Stimulated activated naive CD8-positive, alpha-beta T cell treated with anti-CD3 and anti-CD28 coated beads, Interleukin-15, Interleukin-2, amounts not matched to agents 100 U/mL and 50 U/mL, for 24 hours (primary cell): ENCODE measurements at regions not wholly inside any gene's neighbourhood (a gene's known extent, or its start where the extent isn't known, plus 50 kb on each side); places are given as distances from the start of the nearest gene placed in this dataset.

Experiments
- ATAC-seq: fragments of 150-1000 bp; cut with Tn5 transposase; one replicate; pipeline ENCODE4 v1.10.0; 2021
- DNase-seq: peaks from one replicate; pipeline ENCODE4 v3.0.0; 2021

DNA sequence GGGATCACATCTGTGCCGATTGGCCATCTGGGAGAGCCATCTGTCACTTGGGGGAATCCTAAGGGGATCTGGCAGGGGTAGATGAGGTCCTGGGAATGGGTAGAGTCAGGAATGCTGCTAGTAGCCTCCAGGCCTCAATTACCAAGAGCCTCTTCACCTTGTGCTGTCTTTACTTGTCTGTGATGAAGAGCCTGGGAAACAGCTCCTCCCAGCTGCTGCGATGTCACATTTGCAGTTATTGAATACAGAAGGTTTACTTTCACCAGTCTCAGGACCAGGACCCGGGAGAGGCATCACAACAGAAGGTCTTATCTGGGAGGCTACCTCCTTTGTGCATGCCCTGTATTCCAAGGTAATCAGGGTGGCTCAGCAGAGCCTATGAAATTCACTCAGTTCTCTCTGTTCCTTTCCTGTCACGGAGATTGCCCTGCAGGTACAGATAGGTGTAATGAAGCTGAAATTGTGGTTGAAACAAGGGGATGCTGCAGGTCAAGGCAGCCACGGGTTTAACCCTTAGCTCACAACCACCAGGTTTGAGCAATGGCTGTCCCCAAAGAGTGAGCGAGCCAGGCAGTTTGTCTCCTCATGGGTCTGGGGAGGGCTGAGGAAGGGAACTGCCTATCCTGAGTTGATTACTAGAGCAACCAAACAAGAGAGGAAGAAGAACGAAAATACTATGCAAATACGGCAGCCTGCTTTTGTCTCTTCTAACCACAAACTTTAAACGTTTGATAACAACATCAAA is 298.9 kb upstream of the RORA start:
- ATAC-seq (no peak), DNase-seq (no peak)

GRCh38 chr15:61524545-61524944 is 295.4 kb upstream of the RORA start:
- ATAC-seq, result no peak
- DNase-seq, result no peak

GRCh38 chr15:61524086-61524485 is 295.0 kb upstream of the RORA start:
- no peak for ATAC-seq

GRCh38 chr15:61522411-61522810 is 293.3 kb upstream of the RORA start:
- ATAC-seq (no peak), DNase-seq (no peak)

More at GRCh38 chr15:61524086-61524485, 295.0 kb upstream of the RORA start:
- no peak for DNase-seq

- DNase-seq (no peak), ATAC-seq (no peak)
Observed at GRCh38 chr15:61521953-61522352, 292.9 kb upstream of the RORA start.

DNA sequence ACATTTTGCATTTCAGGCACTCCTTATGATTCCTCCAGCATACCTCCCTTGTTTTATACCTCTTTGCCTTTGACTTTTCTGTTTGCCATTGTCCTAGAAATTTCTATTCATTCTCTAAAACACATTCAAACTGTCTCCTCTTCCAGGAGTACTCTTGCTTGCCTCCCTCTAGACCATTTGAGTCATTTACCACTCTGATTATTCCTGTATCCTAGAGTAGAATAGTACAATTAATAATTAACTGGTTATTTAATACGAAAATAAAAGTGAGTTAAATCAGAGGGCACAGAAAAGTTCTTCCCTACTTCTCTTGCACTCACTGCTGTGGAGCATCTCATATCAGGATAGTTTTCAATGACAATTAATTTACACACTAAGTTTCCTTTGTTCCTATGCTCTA is 290.2 kb upstream of the RORA start:
- DNase-seq (no peak), ATAC-seq (no peak)

DNA sequence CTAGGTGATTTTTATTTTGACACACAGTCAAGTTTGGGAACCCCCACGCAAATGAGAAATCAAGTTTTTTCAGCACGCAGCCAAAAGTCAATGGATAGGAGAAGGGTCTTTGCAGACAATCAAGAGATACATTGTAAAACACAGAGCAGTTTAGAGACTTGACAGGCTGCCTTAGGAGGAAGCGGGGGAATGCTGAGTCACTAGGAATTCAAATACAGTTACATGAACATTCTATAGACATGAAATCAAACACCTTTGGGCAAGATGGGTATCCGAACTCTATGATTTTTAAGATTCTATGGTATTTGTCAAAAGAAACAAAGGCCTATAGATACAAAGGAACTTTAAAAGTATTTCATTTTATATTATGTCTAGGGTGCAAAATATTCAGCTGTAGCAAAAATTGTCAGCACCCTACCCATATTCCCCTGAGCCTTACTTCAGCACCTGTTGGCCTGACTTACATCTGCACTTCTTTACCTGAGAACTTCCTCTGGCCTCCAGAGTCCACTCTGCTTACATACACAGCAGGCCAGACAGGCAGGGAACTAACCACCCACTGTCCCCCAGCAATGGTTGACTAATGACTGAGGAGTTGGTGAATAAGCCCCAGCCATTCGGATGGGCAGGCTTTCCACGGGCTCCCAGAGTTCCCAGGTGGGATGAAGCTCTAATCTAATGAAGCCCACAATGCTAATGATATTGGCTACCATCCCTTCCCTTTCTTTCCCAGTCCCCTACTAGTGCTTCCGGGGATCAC is 289.3 kb upstream of the RORA start:
- DNase-seq, result no peak
- ATAC-seq, result no peak

DNA sequence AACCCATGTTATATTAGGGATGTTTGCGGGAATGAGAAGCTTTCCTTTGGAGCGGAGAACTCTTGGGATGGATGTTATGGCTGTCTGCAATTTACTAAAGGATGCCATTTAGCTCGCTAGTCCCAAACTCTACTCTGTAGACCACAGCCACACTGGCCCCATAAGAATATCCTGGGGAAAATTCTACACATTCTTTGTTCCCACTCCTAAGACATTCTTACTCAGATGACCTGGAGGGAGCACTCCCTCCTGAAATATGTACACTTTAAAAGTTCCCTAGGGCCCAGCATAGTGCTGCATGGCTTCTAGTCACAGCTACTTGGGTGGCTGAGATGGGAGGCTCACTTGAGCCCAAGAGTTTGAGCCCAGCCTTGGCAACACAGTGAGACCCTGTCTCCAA is 288.7 kb upstream of the RORA start:
- ATAC-seq, result no peak

GRCh38 chr15:61517335-61517734 is 288.2 kb upstream of the RORA start:
- ATAC-seq (no peak), DNase-seq (no peak)

More for the DNA sequence above, 288.7 kb upstream of the RORA start:
- no peak for DNase-seq

DNA sequence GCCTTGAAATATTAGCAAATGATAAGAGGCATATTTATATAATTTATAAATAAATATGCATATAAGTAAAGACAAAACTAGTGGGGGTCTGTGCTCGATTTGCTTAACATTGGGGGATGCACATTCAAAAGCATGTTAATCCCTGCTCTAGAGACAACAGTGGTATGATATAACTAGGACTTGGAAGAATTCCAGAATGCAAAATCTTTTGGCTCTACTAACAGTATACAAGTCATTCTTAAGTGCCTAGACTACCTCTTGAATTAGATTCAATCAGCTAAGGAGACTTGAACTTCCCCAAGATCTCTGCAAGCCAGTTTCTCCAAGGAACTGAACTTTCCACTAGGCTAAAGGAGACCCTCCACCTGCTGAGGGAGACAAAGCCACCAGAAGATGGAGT is 282.7 kb upstream of the RORA start:
- no peak for DNase-seq
- ATAC-seq, result no peak

DNA sequence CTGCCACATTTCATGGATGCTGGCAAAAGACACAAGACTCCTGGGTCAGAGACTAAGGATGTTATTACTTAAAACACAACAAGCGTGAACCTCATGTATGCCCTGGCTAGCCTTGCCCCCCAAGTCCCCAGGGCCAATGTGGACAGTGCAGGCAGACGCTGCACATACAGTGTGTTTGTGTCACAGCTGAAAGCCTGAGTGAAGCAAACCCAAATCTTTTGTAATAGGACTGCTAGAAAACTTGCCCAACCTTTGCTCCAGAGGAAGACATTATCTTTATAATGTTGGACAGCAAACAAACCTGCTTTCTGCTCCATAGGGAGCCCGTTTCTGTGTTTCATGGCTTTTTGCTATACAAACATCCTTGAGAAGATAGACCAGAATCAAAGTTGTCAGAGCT is 282.0 kb upstream of the RORA start:
- DNase-seq (no peak), ATAC-seq (no peak)

DNA sequence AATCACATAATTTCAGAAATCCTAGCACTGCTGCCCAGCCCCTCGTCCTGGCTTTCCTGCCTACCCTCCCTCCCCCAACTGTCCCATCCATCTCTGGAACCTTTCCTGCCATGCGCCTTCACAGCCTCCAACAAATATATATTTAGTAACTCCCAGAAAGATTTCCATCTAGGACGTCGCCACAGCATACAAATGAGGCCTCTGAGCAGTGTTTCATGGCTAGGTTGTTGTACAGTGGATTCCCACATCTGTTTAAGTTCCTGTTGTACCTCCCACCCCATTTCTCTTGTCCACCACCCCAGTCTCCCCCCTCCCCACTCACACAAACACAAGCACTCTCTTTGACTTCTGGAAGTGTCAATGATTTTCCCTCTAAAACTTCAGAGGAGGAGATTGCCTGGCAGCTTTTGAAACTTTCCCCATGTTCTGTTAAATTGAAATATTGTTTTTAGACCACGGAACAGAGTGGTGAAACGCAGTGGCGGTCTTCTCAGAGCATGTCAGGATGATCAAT is 280.3 kb upstream of the RORA start:
- no peak for DNase-seq
- no peak for ATAC-seq

GRCh38 chr15:61503383-61503969 is 274.4 kb upstream of the RORA start:
- no peak for DNase-seq
- no peak for ATAC-seq

DNA sequence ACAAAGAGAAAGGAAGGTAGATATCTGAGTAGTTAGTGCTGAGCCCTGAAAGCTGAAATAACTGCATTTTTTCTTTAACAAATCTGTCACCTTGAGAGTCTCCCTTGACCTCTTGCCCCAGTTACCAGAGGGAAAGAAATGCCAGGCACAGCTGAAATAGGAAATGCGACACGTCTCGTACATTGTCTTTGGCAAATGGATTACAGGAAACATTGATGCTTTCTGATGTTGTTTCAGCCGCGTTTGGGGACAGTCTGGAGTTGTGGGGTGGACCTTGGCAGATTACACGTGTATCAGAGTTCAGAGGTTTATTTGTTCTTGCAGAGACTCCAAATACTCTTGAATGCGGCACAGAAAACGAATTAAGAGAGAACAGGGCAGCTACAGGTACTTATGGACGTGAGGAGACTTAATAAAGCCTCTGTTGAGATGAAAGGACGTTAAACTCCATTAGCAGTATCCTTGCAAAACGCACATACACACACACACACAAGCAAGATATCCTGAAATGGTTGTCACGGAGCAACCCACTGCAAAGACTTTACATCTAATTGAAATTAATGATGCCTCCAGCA is 272.8 kb upstream of the RORA start:
- DNase-seq (no peak), ATAC-seq (no peak)

DNA sequence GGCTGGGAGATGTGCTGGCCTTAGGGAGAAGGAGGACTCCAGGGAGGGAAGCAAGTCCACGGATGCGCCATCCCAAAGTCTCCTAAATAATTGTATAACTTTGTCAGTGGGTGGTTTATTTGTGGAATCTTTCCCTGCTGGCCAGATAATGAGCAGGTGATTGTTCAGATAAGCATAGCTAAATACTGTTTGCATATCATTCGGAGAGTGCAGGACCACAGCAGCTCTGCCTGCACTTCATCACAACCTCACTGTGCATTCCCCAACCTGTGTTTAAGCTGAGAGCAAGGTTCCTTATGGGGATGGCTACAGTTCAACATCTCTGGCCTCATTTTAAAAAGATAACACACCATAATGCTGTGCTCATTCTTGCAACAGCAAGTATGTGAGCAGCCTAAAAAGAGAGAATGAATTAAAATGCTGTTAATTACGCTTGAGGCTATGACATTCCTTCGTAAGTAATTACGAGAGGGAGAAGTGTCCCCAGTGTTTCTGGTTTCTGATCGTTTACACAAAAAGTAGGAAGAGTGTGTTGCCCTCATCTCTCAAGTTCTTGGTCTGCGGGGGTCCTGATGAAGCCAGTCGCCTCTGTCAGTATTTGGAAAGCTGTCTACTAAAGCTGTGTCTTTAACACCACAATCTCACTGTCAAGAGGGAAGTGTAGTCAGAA is 272.0 kb upstream of the RORA start:
- DNase-seq (no peak), ATAC-seq (no peak)

DNA sequence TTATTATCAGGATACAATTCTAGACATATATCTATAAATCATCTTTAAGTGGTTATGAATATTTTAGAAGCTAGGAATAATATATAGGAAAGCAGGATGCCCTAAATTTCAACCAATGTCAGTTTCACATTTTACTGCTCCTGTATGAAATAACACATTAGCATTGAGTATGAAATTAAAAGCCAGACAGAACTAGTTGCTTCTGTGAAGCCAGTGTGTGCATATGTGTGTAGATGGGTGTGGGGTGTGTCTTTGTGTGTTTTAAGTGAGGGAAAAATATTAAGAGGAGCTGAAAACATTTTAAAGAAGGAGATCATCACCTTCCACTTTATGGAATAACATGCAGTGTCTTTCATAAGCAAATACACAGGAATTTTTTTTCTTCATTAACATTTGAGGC is 271.4 kb upstream of the RORA start:
- DNase-seq, result no peak
- no peak for ATAC-seq

DNA sequence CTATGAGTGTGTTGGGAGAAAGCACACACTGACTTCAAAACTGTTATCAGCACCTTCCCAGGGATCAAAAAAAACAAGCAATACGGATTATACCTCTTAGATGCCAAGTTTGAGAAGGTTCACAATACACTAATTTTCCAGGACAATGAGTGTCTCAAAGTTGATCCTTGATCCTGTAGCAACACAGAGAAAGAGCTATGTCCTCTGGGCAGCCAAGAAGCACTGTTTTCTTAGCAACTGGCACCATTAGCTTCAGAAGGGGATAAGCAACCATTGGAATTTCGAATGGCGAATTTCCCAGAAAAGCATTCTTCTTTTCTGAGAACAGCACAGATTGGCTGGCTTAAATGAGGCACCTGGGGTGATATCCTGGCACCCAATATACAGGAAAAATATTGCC is 270.3 kb upstream of the RORA start:
- no peak for ATAC-seq
- no peak for DNase-seq

DNA sequence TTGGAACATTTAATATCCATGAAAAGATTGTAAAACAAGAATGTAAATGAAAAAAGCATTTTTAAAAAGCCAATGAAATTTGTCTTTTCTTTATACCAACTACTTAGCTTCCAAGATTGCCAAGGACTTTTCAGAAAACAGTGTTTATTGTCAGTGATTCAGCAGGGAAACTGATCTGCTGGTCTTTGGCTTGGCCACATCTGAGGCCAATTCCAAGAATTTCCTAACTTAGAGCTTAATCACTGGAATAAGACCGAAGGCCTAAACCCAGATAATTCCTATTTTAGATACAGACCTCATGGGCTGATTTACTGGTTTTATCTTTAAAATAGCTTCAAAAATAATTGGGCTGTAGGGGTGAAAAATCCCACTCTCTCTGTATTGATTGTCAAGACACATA is 260.5 kb upstream of the RORA start:
- ATAC-seq (no peak), DNase-seq (no peak)

DNA sequence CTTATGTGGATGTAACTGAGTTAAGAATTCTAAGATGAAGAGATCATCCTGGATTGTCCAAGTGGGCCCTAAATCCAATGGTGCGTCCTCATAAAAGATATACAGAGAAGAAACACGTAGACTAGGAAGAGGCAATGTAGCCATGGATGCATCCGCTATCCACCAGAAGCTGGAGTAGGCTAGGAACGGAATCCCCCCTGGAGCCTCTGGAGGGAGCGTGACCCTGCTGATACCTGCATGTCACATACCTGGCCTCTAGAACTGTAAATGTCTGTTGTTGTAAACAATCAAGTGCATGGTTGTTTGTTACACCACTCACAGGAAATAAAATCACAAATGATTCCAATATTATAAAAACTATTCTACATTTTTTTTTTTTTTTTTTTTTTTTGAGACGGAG is 254.5 kb upstream of the RORA start:
- DNase-seq (no peak), ATAC-seq (no peak)

- DNase-seq (no peak), ATAC-seq (no peak)
Observed at GRCh38 chr15:61481886-61482285, 252.8 kb upstream of the RORA start.

GRCh38 chr15:61480863-61481262 is 251.8 kb upstream of the RORA start:
- DNase-seq, result no peak

DNA sequence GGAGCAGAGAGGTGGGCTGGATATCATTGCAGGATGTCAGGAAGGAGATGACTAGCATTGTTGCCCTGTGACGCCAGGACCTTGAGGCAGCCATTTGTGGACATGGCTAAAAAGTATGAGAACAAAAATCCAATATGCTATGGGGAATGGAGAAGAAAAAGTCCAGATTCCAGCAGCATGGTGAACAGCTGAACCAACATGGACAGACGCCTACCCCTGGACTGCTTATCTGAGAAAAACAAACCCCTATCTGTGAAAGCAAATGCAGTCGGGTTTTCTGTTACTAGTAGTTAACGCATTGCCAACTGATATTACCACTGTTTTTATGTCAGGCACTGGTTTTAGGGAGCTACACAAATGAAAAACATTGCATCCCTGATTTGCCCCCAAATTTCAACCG is 251.2 kb upstream of the RORA start:
- no peak for DNase-seq

More at GRCh38 chr15:61480863-61481262, 251.8 kb upstream of the RORA start:
- ATAC-seq, result no peak

More for the DNA sequence above, 251.2 kb upstream of the RORA start:
- no peak for ATAC-seq
